MCF 10A (cell line): ENCODE measurements at regions not wholly inside any gene's neighbourhood (a gene's known extent, or its start where the extent isn't known, plus 50 kb on each side); places are given as distances from the start of the nearest gene placed in this dataset.
"Not testable (repeated sequence)": the region's sequence is repeated elsewhere in the genome, so short reads cannot be mapped to it uniquely, and the experiment has no call there.

Experiments used
- BruUV-seq: library from RNA; stranded (reverse); fragments of 400-500 nt; replicated peaks from 2 replicates; lab custom pipeline; 2021; lab: Mats Ljungman, UMichigan
- CTCF ChIA-PET: fragments of 300-600 bp; sonication (Branson Sonifier 250); formaldehyde crosslinking; extraction: SDS; loops from one replicate; lab custom pipeline; 2021; ENCODE audit warnings: antibody characterized with exemption, inconsistent platforms; lab: Yijun Ruan, JAX
- POLR2A ChIA-PET: fragments of 300-600, 350-650 bp; sonication (Branson Sonifier 250); formaldehyde crosslinking; extraction: SDS; loops from one replicate; lab custom pipeline; 2020; ENCODE audit warnings: antibody characterized with exemption, inconsistent platforms; lab: Yijun Ruan, JAX
- DNase-seq: peaks from one replicate; pipeline ENCODE4 v3.0.0-alpha.2; 2018; ENCODE audit not compliant: unreplicated experiment
- H3K27ac Mint-ChIP-seq: one replicate; pipeline ENCODE4 v1.8.0; 2022; ENCODE audit warnings: mild to moderate bottlenecking, low read depth, mixed read lengths; ENCODE audit not compliant: unreplicated experiment
- H3K27me3 Mint-ChIP-seq: one replicate; pipeline ENCODE4 v1.8.0; 2022; ENCODE audit warnings: mixed read lengths; ENCODE audit not compliant: insufficient read depth, unreplicated experiment
- H3K36me3 Mint-ChIP-seq: one replicate; pipeline ENCODE4 v1.8.0; 2022; ENCODE audit warnings: mild to moderate bottlenecking, moderate library complexity, mixed read lengths; ENCODE audit not compliant: insufficient read depth, unreplicated experiment
- H3K4me1 Mint-ChIP-seq: one replicate; pipeline ENCODE4 v1.8.0; 2022; ENCODE audit warnings: mixed read lengths; ENCODE audit not compliant: insufficient read depth, unreplicated experiment
- H3K4me3 Mint-ChIP-seq: one replicate; pipeline ENCODE4 v1.8.0; 2022; ENCODE audit warnings: mild to moderate bottlenecking, moderate library complexity, mixed read lengths; ENCODE audit not compliant: unreplicated experiment
- H3K9me3 Mint-ChIP-seq: one replicate; pipeline ENCODE4 v1.8.0; 2022; ENCODE audit warnings: mixed read lengths; ENCODE audit not compliant: unreplicated experiment
- intact Hi-C: fragments of 100-400 bp; cut with micrococcal nuclease; formaldehyde crosslinking; loops from 2 replicates; pipeline ENCODE4 v1.14.1; 2022
- TF ChIP-seq, protein P1 (sequence below): fragments of 200-600 bp; IDR thresholded peaks from one replicate; pipeline ENCODE4 v1.8.0; 2022; ENCODE audit warnings: antibody characterized with exemption, mild to moderate bottlenecking; ENCODE audit not compliant: unreplicated experiment

- Mint-ChIP-seq H3K27me3 (no peaks in the 10 kb centered on the region), H3K9me3 (no peaks in the 10 kb centered on the region), H3K4me1 (peaks cover 11% of the 10 kb centered on the region), H3K4me3 (no peak overlapping the region), H3K36me3 (no peaks in the 10 kb centered on the region), H3K27ac (no peak overlapping the region)
- TF ChIP-seq, protein P1, sequence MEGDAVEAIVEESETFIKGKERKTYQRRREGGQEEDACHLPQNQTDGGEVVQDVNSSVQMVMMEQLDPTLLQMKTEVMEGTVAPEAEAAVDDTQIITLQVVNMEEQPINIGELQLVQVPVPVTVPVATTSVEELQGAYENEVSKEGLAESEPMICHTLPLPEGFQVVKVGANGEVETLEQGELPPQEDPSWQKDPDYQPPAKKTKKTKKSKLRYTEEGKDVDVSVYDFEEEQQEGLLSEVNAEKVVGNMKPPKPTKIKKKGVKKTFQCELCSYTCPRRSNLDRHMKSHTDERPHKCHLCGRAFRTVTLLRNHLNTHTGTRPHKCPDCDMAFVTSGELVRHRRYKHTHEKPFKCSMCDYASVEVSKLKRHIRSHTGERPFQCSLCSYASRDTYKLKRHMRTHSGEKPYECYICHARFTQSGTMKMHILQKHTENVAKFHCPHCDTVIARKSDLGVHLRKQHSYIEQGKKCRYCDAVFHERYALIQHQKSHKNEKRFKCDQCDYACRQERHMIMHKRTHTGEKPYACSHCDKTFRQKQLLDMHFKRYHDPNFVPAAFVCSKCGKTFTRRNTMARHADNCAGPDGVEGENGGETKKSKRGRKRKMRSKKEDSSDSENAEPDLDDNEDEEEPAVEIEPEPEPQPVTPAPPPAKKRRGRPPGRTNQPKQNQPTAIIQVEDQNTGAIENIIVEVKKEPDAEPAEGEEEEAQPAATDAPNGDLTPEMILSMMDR: no peak
- ChIA-PET CTCF (no interaction called here), POLR2A (interaction anchor here (0.7 kb wide), 1 partner anchor 1516 kb away, joined by 3 read pairs; no protein-coding TSS in a partner anchor)
- no TSS peak for BruUV-seq
- intact Hi-C loops: no loop called here
- DNase-seq: no peak
These were observed 320.1 kb upstream of the THBS1 start for GRCh38 chr15:39260791-39261190.

- H3K36me3 Mint-ChIP-seq, POLR2A ChIA-PET, BruUV-seq, intact Hi-C loops, H3K27ac Mint-ChIP-seq, H3K27me3 Mint-ChIP-seq, DNase-seq, H3K4me3 Mint-ChIP-seq, H3K9me3 Mint-ChIP-seq: not testable (repeated sequence)
- H3K4me1 Mint-ChIP-seq: peaks cover 11% of the 10 kb centered on the region
- CTCF ChIA-PET: interaction anchor here (0.8 kb wide), 1 partner anchor 10 kb away, joined by 3 read pairs; no protein-coding TSS in a partner anchor
These were observed 319.3 kb upstream of the THBS1 start for GRCh38 chr15:39261397-39262183.

DNA sequence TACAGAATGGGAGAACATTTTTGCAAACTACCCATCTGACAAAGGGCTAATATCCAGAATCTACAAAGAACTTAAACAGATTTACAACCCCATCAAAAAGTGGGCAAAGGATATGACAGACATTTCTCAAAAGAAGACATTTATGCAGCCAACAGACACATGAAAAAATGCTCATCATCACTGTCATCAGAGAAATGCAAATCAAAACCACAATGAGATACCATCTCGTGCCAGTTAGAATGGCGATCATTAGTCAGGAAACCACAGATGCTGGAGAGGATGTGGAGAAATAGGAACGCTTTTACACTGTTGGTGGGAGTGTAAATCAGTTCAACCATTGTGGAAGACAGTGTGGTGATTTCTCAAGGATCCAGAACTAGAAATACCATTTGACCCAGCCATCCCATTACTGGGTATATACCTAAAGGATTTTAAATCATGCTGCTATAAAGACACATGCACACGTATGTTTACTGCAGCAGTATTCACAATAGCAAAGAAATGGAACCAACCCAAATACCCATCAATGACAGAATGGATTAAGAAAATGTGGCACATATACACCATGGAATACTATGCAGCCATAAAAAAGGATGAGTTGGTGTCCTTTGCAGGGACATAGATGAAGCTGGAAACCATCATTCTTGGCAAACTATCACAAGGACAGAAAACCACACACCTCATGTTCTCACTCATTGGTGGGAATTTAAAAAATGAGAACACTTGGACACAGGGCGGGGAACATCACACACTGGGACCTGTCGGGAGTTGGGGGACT lies 317.7 kb upstream of the THBS1 start:
- CTCF ChIA-PET, H3K27ac Mint-ChIP-seq, H3K36me3 Mint-ChIP-seq, H3K27me3 Mint-ChIP-seq, BruUV-seq, H3K4me3 Mint-ChIP-seq, H3K9me3 Mint-ChIP-seq, intact Hi-C loops: not testable (repeated sequence)
- peak; percentile 35 for DNase-seq
- POLR2A ChIA-PET: interaction anchor here (0.6 kb wide), 1 partner anchor 335 kb away, joined by 4 read pairs; no protein-coding TSS in a partner anchor
- H3K4me1 Mint-ChIP-seq: peaks cover 11% of the 10 kb centered on the region

DNA sequence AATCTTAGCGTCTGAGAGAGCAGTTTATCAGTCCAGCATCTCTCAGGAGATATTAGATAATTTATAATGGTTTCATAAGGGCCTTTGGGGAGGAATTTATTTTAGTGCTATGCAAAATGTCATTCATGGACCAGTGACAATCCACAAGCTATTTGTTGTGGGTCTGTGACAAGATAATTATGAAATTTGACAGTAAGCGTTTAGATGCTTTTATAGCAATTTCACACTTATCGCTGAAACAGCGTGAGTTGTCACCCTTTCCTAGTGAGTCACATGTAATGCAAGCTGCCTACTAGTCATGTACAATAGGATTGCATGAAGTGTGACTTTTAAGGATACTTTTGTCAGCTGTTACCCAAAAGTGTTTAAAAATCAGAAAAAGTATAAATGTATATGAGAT lies 315.6 kb upstream of the THBS1 start:
- no peak overlapping the region for H3K27ac Mint-ChIP-seq
- H3K36me3 Mint-ChIP-seq: no peaks in the 10 kb centered on the region
- TF ChIP-seq, protein P1: no peak
- intact Hi-C loops: no loop called here
- H3K4me3 Mint-ChIP-seq: no peak overlapping the region
- peaks cover 11% of the 10 kb centered on the region for H3K4me1 Mint-ChIP-seq
- no peaks in the 10 kb centered on the region for H3K27me3 Mint-ChIP-seq
- ChIA-PET CTCF (interaction anchor here (0.7 to 0.9 kb wide), 2 partner anchors 11 to 702 kb away, joined by 3 read pairs; no protein-coding TSS in a partner anchor), POLR2A (interaction anchor here (1.1 kb wide), 1 partner anchor 23 kb away, joined by 3 read pairs; no protein-coding TSS in a partner anchor)
- no peaks in the 10 kb centered on the region for H3K9me3 Mint-ChIP-seq
- no TSS peak for BruUV-seq
- DNase-seq: peak; percentile 27
